ENCODE measurements at regions not wholly inside any gene's neighbourhood (a gene's known extent, or its start where the extent isn't known, plus 50 kb on each side); places are given as distances from the start of the nearest gene placed in this dataset.

DNA sequence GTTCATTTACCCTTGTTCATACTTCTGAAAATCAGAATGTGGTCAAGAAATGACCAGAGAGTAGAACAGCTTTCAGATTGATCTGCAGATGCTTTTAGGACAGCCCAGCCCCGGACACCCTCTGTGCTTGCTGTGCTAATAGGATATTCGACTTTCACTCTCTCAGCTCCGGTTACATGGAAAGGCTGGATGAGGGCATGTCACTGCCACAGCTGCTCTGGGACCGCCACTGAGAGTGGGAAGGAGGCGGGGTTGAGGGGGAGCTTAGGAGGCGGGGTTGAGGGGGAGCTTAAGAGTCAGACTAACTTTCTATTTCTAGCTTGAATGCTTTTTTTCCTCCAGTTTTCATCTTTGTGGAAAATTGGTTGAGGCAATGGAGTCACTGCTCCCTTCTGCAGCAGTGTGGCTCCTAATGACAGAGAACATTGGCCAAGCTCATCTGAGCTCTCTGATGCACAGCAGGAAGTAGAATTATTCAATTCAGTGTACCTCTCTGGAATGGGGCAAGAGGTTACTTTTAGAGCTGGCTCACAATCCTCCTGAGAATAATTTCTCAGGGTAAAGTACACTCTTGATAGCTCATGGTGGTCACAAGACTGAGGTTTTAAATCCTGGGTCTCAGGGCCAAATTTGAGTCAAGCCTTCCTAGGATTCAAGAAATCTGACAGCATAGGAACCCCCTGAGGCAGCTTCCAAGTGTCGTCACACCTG, 74.6 kb upstream of the NPAS1 start:
- DNase-seq (ENCODE audit: low spot score), result peak; percentile 87

DNA sequence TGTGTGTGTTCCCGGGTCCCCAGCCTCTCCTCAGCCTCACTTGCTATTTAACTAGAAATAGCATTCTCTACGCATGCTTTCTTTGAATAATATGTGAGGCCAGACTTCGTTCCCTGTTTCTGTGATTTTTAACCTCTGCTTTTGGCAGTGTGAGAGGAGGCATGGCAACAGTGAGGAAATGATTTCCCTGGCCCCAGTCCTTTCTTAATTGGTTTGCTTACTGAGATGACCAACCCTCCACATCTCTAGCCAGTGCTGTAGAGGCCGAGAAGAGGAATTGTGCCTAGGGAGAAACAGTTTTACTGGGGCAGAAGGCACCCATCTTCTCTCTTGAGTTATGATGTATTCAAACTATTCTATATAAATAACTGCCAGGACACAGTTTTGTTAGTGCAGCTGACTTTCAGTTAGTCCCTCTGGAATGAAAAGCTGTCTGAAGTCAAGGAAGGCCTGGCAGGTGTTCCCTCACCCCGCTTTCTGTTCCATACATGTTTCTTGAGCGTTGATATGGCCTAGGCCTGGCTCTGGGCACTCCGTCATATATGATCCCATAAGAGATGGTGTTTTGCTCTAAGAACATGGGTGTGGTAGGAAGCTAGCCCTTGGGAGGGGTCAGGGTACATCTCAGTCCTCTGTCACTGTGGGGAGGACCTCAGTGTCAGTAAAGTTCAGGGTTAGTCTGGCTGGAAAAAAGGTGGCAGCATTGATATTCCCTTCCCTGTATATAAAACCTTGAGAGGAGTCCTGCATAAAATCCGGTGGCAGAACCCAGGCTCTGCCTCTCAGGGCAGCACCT, 73.7 kb upstream of the NPAS1 start:
- peak; percentile 62 for DNase-seq (ENCODE audit: low spot score)

DNA sequence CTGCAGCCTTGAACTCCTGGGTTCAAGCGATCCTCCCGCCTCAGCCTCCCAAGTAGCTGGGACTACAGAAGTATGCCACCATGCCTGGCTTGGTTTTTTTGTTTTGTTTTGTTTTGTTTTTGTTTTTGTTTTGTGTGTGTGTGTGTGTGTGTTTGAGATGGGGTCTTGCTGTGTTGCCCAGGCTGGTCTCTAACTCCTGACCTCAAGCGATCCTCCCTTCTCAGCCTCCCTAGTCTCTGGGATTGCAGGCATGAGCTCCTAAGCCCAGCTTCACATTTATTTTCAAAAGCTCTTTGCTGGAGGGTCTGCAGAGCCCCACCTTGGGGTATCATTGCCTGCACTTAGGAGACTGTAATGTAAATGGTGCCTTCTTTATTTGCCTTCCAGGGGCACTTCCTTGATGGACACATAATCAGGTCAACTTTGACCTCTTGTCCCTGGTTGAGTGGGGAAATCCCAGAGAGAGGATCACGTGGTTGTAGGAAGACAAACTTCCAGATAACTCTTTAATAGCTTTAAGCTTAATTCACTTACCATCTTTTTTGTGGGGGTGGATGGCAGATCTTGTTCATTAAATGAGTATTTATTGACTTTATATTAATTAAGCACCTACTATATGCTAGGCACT, 72.9 kb upstream of the NPAS1 start:
- DNase-seq (ENCODE audit: low spot score), result no peak

DNA sequence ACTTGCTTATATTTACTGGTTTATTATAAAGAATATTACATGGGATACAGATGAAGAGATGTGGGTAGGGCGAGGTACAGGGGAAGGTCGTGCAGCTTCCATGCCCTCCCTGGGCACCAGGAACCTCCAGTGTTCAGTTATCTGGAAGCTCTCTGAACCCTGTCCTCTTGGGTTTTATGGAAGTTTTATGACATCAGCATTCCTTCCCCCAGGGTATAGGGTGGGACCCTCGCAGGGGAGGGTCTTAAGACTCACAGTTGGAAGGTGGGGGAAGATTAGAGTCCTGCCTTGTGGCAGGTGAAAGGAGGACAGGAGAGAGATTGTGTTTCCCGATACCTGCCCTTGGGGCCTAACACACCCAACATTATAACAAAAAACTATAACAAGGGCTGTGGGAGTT, 71.8 kb upstream of the NPAS1 start:
- DNase-seq (ENCODE audit: low spot score), result no peak

DNA sequence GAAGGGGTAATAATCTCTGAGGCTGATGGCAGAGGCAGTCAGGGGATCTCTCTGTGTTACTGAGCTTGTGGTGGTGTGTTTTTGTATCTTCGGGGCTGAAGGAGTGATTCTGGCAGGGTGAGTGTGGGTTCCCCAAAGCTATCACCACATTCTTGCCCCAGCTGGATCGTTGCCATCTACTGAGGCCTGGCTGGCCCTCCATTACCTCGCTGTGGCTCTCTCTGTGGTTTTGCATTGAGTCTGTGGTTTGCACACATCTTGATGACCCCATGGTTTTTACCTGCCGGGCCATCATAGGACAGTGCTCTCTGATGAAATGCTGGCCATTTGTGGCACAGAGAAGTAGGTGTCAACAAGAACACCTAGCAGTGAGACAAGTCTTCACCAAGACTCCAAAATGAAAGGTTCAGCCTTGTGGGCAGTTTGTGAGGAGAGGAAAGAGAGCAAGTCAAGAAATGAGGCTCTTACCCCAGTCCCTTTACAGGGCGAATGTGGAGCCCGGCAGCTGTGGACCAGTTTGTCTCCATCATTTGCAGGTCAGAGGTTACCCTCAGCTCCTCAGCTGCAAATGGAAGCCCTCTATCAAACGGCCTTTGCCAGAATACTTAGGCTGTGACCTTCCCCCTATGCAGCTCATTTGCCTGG, 69.0 kb upstream of the NPAS1 start:
- DNase-seq (ENCODE audit: low spot score), result no peak

DNA sequence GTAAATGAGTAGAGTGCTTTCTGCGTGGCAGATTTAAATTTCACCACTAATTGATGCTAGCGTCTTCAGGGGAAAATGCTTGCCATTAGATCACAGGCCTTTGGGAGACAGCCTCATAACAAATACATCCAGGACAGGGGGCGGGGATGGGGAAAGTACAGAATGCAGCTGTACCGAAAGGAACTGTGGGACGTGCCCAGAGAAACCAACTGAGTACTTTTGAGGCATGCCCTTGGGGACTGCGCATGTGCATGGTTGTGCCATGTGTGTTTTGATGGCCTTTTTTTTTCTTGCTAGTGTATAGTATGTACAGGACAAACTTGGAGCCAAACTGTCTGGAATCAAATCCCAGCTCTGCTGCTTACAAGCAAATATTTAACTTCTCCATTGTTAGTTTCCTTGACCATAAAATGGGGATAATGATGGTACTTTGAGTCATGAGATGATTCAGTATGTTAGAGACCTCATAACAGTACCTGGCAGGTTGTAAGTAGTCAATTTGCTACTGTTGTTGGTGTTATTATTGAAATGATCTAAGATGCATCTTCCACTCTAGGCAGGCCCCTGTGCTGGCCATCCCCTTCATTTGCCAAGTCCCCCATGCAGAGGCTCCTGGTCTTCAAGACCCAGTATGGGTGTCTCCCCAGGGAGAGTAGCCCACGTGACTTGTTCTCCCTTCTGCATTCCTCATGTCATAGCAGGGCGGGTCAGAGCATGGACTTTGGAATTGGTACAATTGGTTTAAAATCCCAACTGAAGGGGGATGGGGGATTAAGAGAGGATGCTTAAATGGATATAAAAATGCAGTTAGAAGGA, 68.3 kb upstream of the NPAS1 start:
- peak; percentile 40 for DNase-seq (ENCODE audit: low spot score)

DNA sequence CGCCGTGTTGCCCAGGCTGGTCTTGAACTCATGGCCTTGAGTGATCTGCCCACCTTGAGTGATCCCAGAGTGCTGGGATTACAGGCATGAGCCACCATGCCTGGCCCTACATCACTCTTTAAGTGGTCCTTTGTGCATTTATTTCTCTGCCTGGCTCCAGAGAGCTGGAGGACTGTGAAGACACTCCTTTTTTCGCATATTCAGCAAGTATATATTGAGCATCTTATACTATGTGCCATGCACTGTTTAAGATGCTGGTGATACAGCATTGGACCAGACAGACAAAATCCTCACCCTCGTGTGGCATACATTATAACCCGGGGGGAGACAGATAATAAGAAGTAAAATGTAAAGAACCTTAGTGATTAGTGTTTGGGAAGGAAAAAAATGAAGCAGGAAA, 66.8 kb upstream of the NPAS1 start:
- no peak for DNase-seq (ENCODE audit: low spot score)

DNA sequence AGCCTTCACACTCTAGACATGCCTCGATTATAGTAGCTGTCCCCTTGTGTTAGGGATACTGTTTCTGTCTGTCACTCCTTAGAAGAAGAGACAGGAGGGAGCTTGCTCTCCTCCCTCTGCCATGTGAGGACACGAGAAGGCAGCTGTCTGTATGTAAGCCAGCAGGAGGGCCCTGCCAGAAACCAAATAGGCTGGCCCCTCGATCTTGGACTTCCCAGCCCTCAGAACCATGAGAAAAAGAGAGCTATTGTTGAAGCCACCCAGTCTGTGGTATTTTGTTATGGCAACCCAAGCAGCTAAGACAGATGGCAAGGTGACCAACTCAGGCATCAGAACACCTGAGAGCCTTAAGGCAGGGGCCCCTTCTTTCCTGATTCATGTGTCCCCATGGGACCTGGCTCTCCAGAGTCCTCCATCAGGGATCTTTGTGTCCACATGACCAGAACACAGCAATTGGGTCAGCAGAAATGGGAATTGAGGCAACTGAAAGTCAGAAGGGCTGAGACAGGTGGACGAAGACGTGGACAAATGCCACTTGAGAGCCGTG, 65.6 kb upstream of the NPAS1 start:
- DNase-seq (ENCODE audit: low spot score), result no peak

DNA sequence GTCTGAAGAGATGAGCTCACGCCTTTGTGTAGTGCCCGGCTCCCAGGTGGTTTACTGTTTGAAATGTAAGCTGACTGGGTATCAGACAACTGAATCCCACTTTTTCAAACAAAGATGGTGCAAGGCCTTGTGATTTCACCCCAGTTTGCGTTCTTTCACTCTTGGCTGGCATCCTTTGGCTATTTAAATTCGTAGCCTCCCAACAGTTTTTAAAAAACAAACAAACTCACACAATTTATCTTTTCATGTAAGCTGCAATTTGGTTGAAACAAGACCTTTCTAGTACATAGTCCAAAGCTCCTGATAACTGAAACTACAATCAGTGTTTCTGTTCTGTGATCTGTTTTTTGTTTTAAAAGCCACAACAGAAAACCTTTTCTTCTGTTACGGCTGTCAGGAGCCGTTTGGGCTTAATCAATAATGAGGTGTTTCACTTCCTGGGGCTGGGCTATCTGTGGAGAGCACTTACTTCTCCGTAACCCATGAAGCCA, 65.1 kb upstream of the NPAS1 start:
- DNase-seq (ENCODE audit: low spot score), result no peak

DNA sequence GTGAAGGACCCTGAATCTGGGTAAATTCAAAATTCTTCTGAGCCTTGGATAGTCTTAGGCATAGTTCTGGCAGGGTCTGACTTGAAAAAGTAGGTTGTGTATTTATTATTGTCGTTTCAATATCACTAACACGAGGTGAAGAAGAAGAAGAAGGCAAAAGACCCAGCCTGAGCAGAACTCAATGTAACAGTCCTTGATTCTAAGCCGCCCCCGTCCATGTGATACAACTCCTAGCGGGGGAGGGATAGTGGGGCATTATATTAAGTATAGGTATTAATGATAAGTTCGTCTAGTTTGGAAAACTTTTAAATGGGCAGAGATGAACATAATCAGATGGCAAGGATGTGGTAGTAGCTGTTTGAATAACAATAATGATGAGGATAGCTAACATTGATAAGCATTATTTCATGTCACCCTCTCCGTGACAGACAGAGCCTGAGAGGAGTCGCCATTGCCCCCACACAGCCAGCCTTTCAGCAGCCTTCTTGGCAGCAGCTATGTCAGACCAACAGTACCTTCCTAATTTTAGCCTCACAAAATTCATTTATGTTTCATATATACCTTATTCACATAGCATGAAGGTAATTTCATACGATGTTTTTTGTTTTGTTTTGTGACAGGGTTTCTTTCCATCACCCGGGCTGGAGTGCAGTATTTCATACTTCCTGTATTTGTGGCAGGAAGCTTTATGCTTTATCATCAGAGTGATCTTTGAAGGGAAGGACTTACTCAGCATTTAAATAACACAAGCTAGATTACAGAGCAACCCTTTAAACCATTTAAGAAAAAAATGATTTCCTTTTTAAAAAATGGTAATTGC, 64.4 kb upstream of the NPAS1 start:
- DNase-seq (ENCODE audit: low spot score), result no peak

DNA sequence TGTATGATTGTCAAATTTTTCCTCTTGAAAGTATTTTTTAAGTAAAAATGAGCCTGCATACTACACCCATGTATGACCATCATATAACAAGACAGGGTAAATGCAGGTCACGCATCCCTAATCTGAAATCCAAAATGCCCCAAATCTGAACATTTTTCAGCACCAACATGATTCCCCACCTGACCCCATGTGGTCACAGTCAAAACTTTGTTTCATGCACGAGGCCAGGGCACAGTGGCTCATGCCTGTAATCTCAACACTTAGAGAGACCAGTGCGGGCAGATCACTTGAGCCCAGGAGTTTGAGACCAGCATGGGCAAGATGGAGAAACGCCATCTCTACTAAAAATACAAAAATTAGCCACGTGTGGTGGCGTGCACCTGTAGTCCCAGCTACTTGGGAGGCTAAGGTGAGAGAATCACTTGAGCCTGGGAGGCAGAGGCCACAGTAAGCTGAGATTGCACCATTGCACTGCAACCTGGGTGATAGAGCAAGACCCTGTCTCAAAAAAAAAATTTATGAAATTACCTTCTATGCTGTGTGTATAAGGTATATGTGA, 63.7 kb upstream of the NPAS1 start:
- DNase-seq (ENCODE audit: low spot score), result no peak

DNA sequence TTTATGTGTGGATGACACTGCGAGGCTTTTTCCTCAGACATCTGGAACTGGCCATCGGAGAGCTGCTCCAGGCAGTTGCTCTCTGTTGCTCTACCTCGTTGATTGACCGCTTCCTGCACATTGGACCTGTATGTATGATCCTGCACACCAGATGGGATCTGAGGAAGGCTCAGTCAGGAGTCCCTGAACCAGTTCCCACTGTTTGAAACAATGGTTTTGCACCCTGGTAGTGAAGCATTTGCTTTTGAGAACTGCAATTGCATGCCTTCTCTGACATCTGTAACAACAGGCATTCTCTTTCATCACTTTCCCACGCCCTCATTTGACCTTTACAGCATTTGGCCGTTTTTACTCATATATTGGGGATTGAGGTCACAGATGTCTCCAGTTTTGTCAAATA, 61.1 kb upstream of the NPAS1 start:
- no peak for DNase-seq (ENCODE audit: low spot score)

DNA sequence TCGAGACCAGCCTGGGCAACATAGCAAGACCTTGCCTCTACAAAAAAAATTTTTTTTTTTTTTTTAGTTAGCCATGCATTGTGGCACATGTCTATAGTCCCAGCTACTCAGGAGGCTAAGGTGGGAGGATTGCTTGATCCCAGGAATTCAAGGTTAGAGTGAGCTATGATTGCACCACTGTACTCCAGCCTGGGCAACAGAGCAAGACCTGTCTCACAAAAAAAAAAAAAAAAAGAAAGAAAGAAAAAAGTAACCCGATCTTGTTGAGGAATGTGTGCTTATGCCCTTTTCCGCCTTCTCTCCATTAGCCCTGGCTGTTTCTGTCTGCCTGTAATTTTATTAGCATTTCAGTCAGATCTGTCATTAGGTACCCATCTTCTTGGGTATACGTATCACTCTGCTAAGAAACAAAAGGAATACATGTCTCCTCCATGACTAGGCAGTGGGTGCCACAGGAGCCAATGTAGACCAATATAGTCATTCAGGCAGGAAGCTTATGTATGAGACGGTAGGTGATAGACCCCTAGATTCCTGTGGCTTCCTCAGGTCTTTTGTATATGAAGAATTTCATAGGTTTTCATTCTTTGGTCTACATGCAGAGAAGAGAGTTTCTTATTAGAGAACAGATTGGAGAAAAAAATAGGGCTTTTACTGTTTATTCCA, 59.6 kb upstream of the NPAS1 start:
- no peak for DNase-seq (ENCODE audit: low spot score)

DNA sequence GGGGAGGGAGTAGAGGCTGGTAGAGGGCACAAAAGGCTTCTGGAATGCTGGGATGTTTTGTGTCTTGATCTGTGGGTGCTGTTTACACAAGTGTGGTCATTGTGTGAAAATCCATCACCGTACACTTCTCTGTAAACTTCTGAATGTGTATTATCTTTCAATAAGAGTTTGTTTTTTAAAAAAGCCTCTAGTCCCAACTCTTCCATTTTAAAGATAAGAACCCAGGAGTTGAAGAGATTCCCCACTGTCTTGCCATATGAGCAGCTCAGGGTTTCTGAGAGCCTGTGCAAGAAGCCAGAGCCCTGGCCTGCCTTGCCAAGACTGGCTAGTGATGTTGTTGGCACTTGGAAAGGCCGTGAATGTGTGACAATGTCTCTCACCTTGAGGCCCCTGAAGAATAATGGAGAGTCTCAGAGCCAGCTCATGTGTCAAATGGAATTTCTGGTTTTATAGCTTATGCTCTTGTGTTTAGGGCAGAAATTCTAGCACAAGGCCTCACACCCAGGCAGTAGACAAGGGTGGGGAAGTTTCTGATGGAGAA, 57.5 kb upstream of the NPAS1 start:
- DNase-seq (ENCODE audit: low spot score), result no peak

DNA sequence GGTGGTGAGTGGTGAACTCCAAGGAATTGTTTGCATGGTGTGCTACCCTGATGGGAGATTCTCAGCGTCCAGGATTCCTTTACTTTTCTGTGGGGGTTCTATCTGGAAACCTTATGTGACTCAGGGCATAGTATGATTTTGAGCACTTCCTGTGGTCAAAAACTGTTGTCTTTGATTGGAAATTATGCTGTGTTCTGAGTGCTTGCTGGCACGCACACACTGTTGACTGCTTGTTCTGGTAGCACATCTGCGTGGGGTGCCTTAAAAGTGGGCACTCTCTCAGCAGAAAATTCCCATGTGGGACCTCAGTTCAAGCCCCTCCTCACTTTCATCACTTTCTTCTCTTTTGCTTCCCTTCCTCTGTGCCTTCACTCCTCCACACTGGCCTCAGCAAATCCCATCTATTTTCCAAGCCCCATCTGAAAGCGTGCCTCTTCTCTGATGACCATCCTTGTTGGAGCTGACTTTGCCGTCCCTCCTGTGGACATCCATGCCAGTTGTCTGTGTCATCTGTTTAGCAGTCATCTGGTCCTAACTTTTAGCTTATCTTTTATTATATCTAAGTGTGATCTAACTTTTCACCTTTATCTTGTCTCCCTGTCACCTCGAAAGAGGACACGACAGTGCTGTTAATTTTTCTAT, 56.4 kb upstream of the NPAS1 start:
- no peak for DNase-seq (ENCODE audit: low spot score)

DNA sequence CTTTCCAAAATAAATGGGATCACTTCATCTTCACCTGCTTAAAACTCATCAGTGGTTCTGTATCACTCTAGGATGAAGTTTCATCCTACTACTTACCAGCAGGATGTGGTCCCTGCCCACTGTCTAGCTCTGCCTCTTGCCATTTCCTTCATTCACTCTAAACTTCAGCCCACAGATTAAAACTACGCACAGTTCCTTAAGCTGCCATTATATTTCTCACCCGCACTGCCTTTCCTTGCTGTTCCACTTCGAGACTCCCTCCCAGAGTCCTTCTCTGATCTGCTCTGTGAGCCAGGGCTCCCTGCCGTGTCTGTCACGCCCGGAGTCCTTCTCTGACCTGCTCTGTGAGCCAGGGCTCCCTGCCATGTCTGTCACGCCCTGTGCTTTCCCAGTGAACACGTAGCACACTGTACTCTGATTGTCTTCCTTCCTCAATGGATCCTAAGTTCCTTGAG, 52.0 kb upstream of the NPAS1 start:
- no peak for DNase-seq (ENCODE audit: low spot score)
